ENCODE measurements at regions not wholly inside any gene's neighbourhood (a gene's known extent, or its start where the extent isn't known, plus 50 kb on each side); places are given as distances from the start of the nearest gene placed in this dataset.
"Not testable (repeated sequence)": the region's sequence is repeated elsewhere in the genome, so short reads cannot be mapped to it uniquely, and the experiment has no call there.

GRCh38 chr9:33705440-33705839 is 89.9 kb upstream of the PRSS3 start:
- CTCF ChIA-PET (ENCODE audit: low intra/inter-chr PET ratio, low total read pairs), result interaction anchor here (1.1 kb wide), 1 partner anchor 16 kb away, joined by 3 read pairs; no protein-coding TSS in a partner anchor
- BruUV-seq (replicated peaks); intact Hi-C loops (cut with micrococcal nuclease; ENCODE audit: unreplicated experiment); ATAC-seq; H2AFZ ChIP-seq (ENCODE audit: low read length); H3K36me3 ChIP-seq (replicated peaks in 1 of 2; ENCODE audit: control insufficient read depth in 1 of 2, insufficient read depth in 2 of 2, low read length in 2 of 2); H3K4me1 ChIP-seq (ENCODE audit: insufficient read depth, low read length); H3K79me2 ChIP-seq (ENCODE audit: insufficient read depth, low read length); H3K9me3 ChIP-seq (ENCODE audit: low read length); POLR2A ChIA-PET; DNase-seq (ENCODE audit: low spot score); H3K9ac ChIP-seq (ENCODE audit: insufficient read depth, low read depth, low read length); in situ Hi-C loops (cut with HindIII; ENCODE audit: extremely low pct_ligation_motif_present, low pct_unique_long_range_greater_than_20kb); FAIRE-seq; H3K27ac ChIP-seq (ENCODE audit: extremely low read length, insufficient read depth, low read length); H3K4me3 ChIP-seq (replicated peaks in 1 of 3; ENCODE audit: insufficient read depth in 1 of 3, low read depth in 2 of 3, low read length in 3 of 3); H4K20me1 ChIP-seq (ENCODE audit: insufficient read depth, low read length); H3K4me2 ChIP-seq (ENCODE audit: low read depth, low read length): not testable (repeated sequence)
- 5% methylated on average over 2 of the region's 2 CpGs for WGBS (ENCODE audit: low lambda C conversion rate)
- peaks cover 0 to 11% of the 10 kb centered on the region in 2 experiments; a peak in 2 of 5 replicates for H3K27me3 ChIP-seq (ENCODE audit: control insufficient read depth in 1 of 2, insufficient read depth in 2 of 2, low read length in 2 of 2)

- Histone ChIP-seq H2AFZ (ENCODE audit: low read length) (no peak overlapping the region), H3K27ac (ENCODE audit: extremely low read length, insufficient read depth, low read length) (no peak overlapping the region), H3K9ac (ENCODE audit: insufficient read depth, low read depth, low read length) (no peak overlapping the region), H3K4me3 (replicated peaks in 1 of 3; ENCODE audit: insufficient read depth in 1 of 3, low read depth in 2 of 3, low read length in 3 of 3) (no peak overlapping the region), H3K36me3 (replicated peaks in 1 of 2; ENCODE audit: control insufficient read depth in 1 of 2, insufficient read depth in 2 of 2, low read length in 2 of 2) (no peaks in the 10 kb centered on the region), H3K4me2 (ENCODE audit: low read depth, low read length) (no peak overlapping the region), H3K4me1 (ENCODE audit: insufficient read depth, low read length) (no peaks in the 10 kb centered on the region), H3K27me3 (ENCODE audit: control insufficient read depth in 1 of 2, insufficient read depth in 2 of 2, low read length in 2 of 2) (peaks cover 0 to 7% of the 10 kb centered on the region in 2 experiments; a peak in 2 of 5 replicates), H4K20me1 (ENCODE audit: insufficient read depth, low read length) (no peaks in the 10 kb centered on the region), H3K9me3 (ENCODE audit: low read length) (no peaks in the 10 kb centered on the region), H3K79me2 (ENCODE audit: insufficient read depth, low read length) (no peaks in the 10 kb centered on the region)
- ATAC-seq (no peak), DNase-seq (ENCODE audit: low spot score) (no peak), FAIRE-seq (no peak)
- no TSS peak for BruUV-seq (replicated peaks)
- intact Hi-C loops (cut with micrococcal nuclease; ENCODE audit: unreplicated experiment) (no loop called here), in situ Hi-C loops (cut with HindIII; ENCODE audit: extremely low pct_ligation_motif_present, low pct_unique_long_range_greater_than_20kb) (no loop called here)
- WGBS (ENCODE audit: low lambda C conversion rate), result 0% methylated on average over 2 of the region's 2 CpGs
- POLR2A ChIA-PET, result no interaction called here
- CTCF ChIA-PET (ENCODE audit: low intra/inter-chr PET ratio, low total read pairs), result no interaction called here
- no peak for TF ChIP-seq XBP1 (CRISPR knock-in tag; IDR thresholded peaks at IDR 0.05)
- no peak for TF ChIP-seq DR1 (CRISPR knock-in tag; IDR thresholded peaks at IDR 0.05)
- TF ChIP-seq CBX2 (IDR thresholded peaks at IDR 0.05; ENCODE audit: low read depth, low read length), result no peak
- TF ChIP-seq CBX2 (CRISPR knock-in tag; IDR thresholded peaks at IDR 0.05; ENCODE audit: low read depth), result no peak
- TF ChIP-seq SMAD1 (CRISPR knock-in tag; IDR thresholded peaks at IDR 0.05; ENCODE audit: borderline replicate concordance, low read depth), result no peak
- no peak for TF ChIP-seq ZBTB14 (CRISPR knock-in tag; IDR thresholded peaks at IDR 0.05)
- no peak for TF ChIP-seq ZGPAT (CRISPR knock-in tag; IDR thresholded peaks at IDR 0.05)
- TF ChIP-seq ZNF691 (CRISPR knock-in tag; IDR thresholded peaks at IDR 0.05; ENCODE audit: borderline replicate concordance, low read depth), result no peak
- TF ChIP-seq ZNF234 (CRISPR knock-in tag; conservative IDR thresholded peaks at IDR 0.05), result no peak
- no peak for TF ChIP-seq ZNF776 (CRISPR knock-in tag; IDR thresholded peaks at IDR 0.05)
- TF ChIP-seq STAT6 (CRISPR knock-in tag; IDR thresholded peaks at IDR 0.05; ENCODE audit: borderline replicate concordance), result no peak
- no peak for TF ChIP-seq HMG20A (CRISPR knock-in tag; IDR thresholded peaks at IDR 0.05; ENCODE audit: borderline replicate concordance)
These were observed 86.9 kb upstream of the PRSS3 start for GRCh38 chr9:33708441-33708840.

Measured in HepG2 (cell line).